GM12875 (cell line): ENCODE measurements at regions not wholly inside any gene's neighbourhood (a gene's known extent, or its start where the extent isn't known, plus 50 kb on each side); places are given as distances from the start of the nearest gene placed in this dataset.

Experiments
- H3K4me3 ChIP-seq: one replicate; pipeline ENCODE4 v1.5.1; 2011; ENCODE audit warnings: low read depth, low read length, control low read depth
- TF ChIP-seq, protein P1 (sequence below): IDR thresholded peaks from 2 replicates; pipeline ENCODE4 v1.5.1; 2011; ENCODE audit warnings: low read depth, mild to moderate bottlenecking, control low read depth, inconsistent platforms, low read length, moderate library complexity, borderline replicate concordance; ENCODE audit not compliant: insufficient read depth

DNA sequence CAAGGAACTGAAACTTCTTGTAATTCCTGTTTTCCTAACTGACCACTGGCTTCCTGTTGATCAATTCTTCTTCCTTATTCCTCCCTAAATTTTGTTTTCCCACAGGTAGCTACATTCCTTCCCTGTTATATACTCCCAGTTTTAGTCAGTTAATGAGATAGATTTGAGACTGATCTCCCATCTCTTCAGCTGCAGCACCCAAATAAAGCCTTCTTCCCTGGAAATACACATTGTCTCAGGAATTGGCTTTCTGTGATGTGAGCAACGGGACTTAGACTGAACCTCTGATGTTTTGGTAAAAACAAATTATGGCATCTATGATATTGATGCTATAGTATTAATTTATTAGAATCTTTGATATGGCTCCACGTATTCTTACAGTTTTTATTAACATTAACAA is 617.3 kb upstream of the ST8SIA4 start:
- TF ChIP-seq, protein P1, sequence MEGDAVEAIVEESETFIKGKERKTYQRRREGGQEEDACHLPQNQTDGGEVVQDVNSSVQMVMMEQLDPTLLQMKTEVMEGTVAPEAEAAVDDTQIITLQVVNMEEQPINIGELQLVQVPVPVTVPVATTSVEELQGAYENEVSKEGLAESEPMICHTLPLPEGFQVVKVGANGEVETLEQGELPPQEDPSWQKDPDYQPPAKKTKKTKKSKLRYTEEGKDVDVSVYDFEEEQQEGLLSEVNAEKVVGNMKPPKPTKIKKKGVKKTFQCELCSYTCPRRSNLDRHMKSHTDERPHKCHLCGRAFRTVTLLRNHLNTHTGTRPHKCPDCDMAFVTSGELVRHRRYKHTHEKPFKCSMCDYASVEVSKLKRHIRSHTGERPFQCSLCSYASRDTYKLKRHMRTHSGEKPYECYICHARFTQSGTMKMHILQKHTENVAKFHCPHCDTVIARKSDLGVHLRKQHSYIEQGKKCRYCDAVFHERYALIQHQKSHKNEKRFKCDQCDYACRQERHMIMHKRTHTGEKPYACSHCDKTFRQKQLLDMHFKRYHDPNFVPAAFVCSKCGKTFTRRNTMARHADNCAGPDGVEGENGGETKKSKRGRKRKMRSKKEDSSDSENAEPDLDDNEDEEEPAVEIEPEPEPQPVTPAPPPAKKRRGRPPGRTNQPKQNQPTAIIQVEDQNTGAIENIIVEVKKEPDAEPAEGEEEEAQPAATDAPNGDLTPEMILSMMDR: no peak
- no peak overlapping the region for H3K4me3 ChIP-seq

- TF ChIP-seq, protein P1: no peak
- no peak overlapping the region for H3K4me3 ChIP-seq
These were observed 614.7 kb upstream of the ST8SIA4 start for GRCh38 chr5:101517795-101518194.

- no peak overlapping the region for H3K4me3 ChIP-seq
- TF ChIP-seq, protein P1: no peak
These were observed 612.6 kb upstream of the ST8SIA4 start for GRCh38 chr5:101515721-101516120.

DNA sequence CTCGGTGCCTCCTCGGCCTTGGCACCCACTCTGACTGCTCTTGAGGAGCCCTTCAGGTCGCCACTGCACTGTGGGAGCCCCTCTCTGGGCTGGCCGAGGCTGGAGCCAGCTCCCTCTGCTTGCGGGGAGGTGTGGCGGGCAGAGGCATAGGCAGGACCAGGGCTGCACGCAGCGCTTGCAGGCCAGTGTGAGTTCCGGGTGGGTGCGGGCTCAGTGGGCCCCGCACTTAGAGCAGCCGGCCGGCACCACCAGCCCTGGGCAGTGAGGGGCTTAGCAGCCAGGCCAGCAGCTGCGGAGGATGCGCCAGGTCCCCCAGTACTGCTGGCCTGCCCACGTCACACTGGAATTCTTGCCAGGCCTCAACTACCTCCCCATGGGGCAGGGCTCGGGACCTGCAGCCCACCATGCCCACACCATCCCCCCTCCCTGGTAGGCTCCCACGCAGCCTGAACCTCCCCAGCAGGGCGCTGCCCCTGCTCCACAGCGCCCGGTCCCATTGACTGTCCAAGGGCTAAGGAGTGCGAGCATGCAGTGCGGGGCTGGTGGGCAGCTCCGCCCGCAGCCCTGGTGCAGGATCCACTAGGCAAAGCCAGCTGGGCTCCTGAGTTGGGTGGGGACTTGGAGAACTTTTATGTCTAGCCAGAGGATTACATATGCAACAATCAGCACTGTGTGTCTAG is 602.9 kb upstream of the ST8SIA4 start:
- no peak overlapping the region for H3K4me3 ChIP-seq
- TF ChIP-seq, protein P1: no peak

GRCh38 chr5:101482931-101483330 is 579.8 kb upstream of the ST8SIA4 start:
- H3K4me3 ChIP-seq: no peak overlapping the region
- TF ChIP-seq, protein P1: no peak

- no peak overlapping the region for H3K4me3 ChIP-seq
- TF ChIP-seq, protein P1: no peak
These were observed 570.4 kb upstream of the ST8SIA4 start for GRCh38 chr5:101473483-101473882.

GRCh38 chr5:101461455-101461854 is 558.4 kb upstream of the ST8SIA4 start:
- TF ChIP-seq, protein P1: no peak
- H3K4me3 ChIP-seq: no peak overlapping the region
